ENCODE measurements at regions not wholly inside any gene's neighbourhood (a gene's known extent, or its start where the extent isn't known, plus 50 kb on each side); places are given as distances from the start of the nearest gene placed in this dataset.

- no peak for DNase-seq (ENCODE audit: low spot score)
These were observed 239.8 kb downstream of the TBX18 start for GRCh38 chr6:84524636-84525035.

GRCh38 chr6:84522135-84522549 is 242.3 kb downstream of the TBX18 start:
- DNase-seq (ENCODE audit: low spot score): no peak

DNA sequence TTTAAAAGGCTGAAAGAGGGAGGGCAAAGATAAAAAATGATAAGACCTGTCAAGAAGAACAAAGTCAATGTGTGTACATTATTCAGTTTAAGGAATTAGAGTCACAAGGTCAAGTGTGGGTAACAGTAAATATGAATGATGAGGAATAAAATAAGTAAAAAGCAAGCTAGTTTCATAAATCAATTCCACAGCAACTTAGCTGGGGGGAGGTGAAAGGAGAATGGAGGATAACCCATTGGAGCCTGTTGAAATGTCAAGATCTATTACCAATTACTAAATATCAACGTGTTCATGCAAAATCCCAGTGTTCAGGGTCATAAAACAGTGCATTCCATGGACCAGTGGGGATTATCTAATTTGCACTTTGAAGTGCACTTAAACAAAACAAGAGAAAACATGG is 242.9 kb downstream of the TBX18 start:
- DNase-seq (ENCODE audit: low spot score): no peak

DNA sequence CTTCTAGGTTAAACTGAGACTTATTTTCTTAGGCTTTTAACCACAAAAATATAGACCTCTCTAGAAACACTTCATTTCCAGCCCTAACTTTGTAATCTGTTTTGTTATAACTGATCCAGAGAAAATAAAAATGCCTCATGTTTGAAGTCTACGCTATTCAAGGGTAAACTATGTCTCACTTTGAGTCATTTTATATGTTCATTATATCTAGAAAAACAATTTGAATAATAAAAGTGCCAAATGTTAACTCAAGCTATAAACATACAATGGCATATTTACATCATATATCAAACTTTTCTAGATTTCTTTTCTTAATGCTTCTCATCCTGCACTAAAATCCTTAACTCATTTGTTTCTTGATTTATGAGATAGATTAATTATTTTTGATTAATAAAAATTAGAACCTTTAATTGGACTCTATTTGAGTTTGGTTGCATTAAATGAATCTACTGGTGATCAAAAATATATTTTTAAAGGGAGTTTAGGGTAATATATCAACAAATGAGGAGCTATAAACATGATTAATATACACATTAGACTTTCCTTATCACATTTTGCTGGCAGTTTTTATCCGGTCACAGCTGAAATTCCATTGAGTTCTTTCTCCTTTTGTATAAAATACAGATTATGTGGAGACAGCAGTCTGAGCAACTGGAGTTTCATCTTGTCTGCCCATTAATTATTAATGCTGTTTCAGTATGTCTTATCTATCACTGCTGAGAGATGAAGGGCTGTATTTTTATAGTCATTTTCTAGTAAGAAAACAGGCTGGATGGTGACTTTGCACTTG is 246.5 kb downstream of the TBX18 start:
- no peak for DNase-seq (ENCODE audit: low spot score)

DNA sequence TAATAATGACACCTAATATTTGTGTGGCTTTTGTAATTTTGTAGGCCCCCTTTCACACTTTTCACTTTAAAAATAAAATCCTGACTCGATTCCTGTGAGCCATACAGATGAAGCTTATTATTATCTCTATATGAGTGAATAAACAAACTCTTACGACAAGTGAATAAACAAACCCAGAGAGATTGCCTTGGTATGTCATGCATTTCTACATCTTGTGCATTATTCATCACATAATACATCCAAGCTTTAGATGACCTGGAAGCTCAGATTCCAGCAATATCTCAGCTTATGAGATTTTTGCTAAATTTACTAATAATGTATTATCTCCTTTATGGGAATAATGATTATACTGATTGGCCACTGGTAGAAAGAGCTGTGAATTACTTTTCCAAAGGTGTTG is 248.2 kb downstream of the TBX18 start:
- no peak for DNase-seq (ENCODE audit: low spot score)

DNA sequence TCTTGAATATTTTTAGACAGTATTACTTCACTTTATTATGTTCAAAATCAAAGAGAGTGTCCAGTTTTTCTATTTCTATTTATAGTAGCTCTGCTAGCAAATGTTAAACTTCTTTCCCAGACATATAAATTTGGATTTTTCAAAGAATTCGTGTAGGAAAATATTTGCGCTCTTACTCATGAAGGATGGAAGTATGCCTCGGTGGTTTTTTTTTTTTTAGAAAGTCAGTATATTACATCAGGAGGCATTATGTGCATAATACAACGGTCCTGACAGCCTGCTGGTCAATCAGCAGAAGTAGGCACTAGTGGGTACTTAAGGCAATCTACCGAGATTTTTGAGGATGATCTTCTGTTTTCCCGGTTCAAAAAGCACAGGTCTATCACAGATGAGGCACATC is 249.3 kb downstream of the TBX18 start:
- DNase-seq (ENCODE audit: low spot score): no peak

DNA sequence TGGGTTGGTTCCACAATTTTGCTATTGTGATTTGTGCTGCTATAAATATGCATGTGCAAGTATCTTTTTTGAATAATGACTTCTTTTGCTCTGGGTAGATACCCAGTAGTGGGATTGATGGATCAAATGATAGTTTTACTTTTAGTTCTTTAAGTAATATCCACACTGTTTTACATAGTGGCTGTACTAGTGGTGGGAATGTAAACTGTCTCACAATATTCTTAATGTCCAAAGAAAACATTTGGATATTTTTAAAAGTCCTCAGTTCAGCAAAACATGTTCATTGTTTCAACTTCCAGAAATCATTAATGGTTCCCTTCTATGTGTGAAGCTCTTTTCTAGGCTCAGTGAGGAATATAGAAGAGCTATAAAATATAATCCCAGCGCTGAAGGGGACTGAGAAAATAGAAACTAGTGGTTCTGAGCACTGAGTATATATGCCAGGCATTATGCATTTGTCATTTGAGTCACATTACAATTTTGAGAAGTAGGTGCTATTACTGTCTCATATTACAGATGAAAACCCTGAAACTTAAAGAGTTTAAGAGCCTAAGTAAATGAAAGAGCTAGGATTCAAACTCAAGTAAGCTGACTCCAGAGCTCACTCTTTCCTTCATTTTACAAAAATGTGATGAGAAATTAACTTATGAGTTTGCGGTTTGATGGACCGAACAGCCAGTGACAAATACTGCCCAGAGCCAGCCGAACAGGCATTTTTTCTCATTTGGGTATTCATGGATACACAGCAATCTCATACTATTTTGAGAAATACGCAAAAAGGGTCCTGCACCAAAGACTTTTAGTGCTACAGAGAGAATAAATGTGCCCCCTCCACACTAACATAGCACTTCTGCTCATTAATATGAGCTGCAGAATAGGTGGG is 250.1 kb downstream of the TBX18 start:
- no peak for DNase-seq (ENCODE audit: low spot score)

GRCh38 chr6:84512391-84512790 is 252.0 kb downstream of the TBX18 start:
- DNase-seq (ENCODE audit: low spot score): no peak

DNA sequence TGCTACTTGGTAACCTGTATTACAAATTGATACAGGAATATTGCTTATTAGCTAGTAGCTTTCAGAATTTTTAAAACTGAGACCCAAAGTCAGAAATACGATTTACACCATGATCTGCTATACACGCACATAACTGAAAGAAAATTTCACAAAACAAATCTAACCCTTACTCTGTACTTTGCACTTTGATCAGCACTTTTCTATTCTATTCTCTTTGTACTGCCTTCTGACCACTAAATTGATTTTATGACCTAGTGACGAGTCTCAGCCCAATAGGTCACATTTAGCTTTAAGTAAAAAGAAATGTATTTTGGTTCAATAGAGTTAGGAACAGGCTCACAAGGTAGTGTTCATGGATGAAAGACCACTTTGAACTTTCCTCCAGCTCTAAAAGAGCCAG is 252.5 kb downstream of the TBX18 start:
- no peak for DNase-seq (ENCODE audit: low spot score)

DNA sequence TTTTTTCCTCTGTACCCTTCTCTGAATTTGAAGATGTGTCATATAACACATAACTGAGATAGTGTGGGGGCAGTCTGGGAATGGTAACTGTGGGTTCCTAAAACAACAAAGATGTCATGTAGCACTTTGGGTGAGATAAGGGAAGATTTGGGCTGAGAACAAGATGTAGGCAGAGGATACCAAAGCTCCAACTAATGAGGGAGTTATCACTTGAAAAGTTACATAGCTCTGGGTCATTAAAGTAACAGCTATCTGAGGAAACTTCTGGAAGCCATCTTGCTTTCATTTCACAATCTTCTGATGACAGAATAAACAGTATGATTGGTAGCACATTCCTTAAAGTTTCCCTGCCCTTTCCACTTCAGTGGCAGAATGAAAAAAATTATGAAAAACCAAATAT is 255.4 kb downstream of the TBX18 start:
- no peak for DNase-seq (ENCODE audit: low spot score)

- DNase-seq (ENCODE audit: low spot score): no peak
These were observed 256.1 kb downstream of the TBX18 start for GRCh38 chr6:84508334-84508733.

DNA sequence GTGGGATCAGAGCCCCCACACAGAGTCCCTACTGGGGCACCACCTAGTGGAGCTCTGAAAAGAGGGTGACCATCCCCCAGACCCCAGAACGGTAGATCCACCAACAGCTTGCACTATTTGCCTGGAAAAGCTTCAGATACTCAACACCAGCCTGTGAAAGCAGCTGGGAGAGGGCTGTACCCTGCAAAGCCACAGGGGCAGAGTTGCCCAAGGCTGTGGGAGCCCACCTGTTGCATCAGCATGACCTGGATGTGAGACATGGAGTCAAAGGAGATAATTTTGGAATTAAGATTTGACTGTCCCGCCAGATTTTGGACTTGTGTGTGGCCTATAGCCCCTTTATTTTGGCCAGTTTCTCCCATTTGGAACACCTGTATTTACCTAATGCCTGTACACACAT is 260.4 kb downstream of the TBX18 start:
- DNase-seq (ENCODE audit: low spot score): no peak

DNA sequence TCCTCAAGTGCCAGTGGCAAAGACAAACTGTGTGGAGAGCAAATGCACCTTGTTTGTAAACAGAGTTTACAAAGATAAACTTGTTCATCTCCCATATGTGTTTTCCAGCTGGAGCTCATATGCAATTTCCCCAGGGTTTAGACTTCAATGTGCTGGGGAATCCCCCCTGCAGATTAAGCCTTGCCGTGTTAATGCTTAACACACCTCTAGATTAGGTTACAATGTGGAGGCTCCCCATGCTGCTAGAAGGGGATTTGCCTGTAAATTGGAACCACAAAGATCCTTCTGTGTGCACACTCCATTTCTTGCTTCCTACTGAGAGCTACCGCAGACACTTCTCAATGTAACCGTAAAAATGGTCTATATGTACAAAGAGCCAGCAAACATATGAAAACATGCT is 263.1 kb downstream of the TBX18 start:
- DNase-seq (ENCODE audit: low spot score): no peak

DNA sequence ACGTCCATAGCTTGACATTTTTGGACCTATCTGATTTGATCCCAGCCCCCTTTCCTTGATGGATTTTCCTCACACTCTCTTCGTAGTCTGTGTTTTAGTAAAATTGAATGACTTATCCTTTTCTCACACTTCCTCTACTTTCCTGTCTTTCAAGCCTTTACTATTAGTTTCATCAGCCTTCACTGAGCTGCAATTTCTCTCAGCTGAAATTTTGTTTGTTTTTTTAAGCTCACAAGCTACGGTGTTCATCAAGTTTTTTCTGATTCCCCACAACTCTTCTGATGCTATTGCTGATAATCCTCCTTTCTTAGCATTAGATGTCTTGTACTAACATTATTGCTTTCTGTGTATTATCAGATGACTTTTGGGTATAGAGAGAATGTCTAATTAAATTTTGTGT is 263.7 kb downstream of the TBX18 start:
- DNase-seq (ENCODE audit: low spot score): no peak

DNA sequence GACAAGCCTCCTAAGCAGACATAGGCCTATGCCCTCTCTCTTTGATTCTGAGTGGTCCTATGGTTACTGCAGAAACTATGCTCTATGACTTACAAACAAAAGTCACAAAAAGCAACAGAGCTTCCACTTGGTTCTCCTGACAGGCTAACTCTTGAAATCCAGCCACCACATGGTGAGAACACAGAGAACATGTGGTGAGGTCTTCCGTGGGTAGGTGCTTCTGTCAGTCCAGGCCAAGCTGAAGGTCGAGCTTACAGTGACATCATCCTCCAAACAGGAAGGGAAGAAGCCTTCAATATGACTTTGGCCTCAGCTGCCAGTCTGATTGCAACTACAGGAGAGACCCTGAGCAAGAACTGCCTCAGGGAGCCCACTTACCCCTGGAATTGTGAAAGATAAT is 265.5 kb downstream of the TBX18 start:
- DNase-seq (ENCODE audit: low spot score): no peak

GRCh38 chr6:84492241-84493165 is 265.1 kb upstream of the CEP162 start:
- DNase-seq (ENCODE audit: low spot score): no peak

GRCh38 chr6:84489598-84489997 is 262.2 kb upstream of the CEP162 start:
- DNase-seq (ENCODE audit: low spot score): no peak

DNA sequence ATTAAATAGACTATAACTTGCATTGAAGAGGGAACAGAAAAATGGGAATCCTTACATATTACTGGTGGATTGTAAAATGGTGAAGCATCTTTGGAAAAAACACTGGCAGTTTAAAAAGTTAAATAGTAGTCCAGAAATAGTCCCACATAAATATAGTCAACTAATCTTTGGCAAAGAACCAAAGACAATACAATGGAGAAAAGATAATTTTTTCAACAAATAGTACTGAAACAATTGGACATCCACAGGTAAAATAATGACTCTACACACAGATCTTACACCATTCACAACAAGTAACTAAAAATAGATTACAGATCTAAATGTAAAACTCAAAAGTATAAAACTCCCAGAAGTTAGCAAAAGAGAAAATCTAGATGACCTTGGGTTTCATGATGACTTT is 259.1 kb upstream of the CEP162 start:
- DNase-seq (ENCODE audit: low spot score): no peak

- DNase-seq (ENCODE audit: low spot score): no peak
These were observed 241.7 kb upstream of the CEP162 start for GRCh38 chr6:84469144-84469543.

GRCh38 chr6:84467296-84467695 is 239.9 kb upstream of the CEP162 start:
- no peak for DNase-seq (ENCODE audit: low spot score)

GRCh38 chr6:84466511-84466910 is 239.1 kb upstream of the CEP162 start:
- DNase-seq (ENCODE audit: low spot score): no peak

- no peak for DNase-seq (ENCODE audit: low spot score)
These were observed 237.0 kb upstream of the CEP162 start for GRCh38 chr6:84464471-84464870.

Data from left forelimb (tissue), 1 donor.